Activated naive CD4-positive, alpha-beta T cell treated with anti-CD3 and anti-CD28 coated beads, Interleukin-2, amount 50 U/mL, for 16 hours (primary cell): ENCODE measurements at regions not wholly inside any gene's neighbourhood (a gene's known extent, or its start where the extent isn't known, plus 50 kb on each side); places are given as distances from the start of the nearest gene placed in this dataset.

Source experiments
- DNase-seq: peaks from one replicate; pipeline ENCODE4 v3.0.0-alpha.2; 2020

DNA sequence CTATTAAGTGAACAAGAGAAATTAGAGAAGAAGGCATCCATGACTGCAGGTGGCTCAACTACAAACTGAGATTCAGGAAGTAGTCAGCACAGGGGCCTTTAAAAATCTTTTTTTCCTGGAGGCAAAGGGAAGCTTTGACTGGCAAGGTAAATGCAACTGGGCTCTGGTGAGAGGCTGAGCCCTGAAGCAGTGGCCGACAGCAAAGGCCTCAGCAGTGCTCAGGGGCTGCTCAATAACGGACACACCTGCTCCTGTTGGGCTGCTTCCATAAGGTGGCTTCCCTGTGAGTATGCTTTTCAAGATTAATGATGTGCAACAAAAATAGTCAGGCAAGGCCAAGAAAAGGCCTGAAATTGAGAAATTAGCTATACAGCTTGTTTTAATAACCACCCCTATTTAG is 134.2 kb upstream of the RGMB start:
- no peak for DNase-seq

DNA sequence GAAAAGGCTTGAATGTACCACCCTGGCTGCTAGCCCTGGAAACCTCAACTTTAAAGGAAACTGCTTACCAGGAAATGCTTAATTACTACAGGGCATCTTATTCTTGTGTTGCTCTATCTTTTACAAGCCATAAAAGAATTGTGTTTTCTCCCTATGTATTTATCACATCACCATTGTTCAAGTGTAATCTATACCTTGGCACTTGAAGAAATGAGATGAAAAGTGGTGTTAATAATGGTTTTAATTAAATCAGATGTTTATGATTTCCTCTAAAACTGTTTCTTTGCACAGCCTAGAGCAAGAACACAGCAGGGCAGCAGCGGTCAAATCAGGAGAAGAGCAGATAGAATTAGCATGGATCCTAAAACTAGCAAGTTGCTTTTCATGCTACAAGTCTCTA is 131.8 kb upstream of the RGMB start:
- no peak for DNase-seq

DNA sequence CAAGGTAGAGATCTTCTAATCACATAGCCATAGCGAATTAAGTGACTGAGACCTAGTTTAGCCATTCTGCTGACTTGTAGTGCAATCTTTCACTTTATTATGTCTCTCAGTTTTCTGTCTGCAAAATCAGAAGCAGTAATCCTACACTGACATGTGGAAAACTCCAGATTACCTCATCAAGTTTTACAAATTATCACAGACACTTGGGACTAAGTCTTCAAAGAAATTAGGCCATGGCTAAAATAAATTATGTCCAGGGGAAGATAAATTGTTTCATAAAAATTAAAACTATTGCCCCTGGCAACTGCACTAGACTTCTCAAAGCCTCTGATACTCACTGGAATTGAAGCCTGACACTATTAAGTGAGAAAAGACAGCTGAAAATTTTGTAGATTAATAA is 129.9 kb upstream of the RGMB start:
- DNase-seq = no peak

- no peak for DNase-seq
Measured at GRCh38 chr5:98651715-98652114, 121.7 kb upstream of the RGMB start.

DNA sequence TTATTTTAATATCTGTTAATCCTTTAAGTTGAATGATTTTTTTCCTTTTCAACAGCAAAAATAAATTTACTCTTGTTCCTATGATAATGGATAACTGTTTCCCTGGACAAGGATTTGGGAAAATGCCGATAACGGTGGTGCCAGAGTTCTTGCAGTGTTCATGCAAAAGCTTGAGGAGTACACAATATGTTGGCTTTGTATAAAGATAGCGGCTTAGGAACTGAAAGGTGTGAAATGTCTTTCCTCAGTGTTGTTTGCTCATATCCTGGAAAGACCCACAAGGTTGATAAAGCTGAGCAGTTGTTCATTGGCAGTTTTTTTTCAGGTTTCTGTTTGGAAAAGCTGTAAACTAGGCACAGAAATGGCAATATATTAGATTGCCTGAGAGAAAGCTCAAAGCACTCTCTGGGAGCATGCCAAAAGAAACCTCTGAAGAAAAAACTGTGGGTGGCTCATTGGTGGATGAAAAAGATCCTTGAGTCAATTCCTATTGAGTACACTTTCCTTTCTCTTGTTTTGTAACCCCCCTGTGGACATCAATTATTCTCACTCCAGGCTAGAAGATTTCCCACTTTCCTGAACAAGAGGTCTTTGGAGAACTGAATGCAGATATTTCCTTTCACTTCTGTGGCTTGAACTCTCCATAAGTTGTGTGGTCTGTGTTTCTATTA is 117.2 kb upstream of the RGMB start:
- no peak for DNase-seq

GRCh38 chr5:98656796-98657195 is 116.7 kb upstream of the RGMB start:
- no peak for DNase-seq

DNA sequence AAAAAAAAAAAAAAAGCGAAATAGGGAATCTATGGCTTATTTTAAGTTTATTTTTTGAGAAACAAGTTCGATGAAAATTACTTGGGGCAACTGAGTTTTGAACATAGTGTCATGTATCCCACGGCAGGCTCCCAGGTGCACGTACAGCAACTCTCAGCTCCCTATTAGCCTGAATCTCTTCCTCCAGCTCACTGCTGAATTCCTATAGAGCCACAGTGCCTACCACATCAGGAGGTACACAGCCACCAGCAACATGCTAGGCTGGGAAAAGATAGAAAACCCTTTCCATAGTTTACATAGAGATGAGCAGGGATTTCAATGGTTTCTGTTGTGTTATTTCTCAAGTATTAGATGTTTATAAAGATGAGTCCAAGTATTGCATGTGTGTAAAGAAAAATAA is 115.9 kb upstream of the RGMB start:
- no peak for DNase-seq

DNA sequence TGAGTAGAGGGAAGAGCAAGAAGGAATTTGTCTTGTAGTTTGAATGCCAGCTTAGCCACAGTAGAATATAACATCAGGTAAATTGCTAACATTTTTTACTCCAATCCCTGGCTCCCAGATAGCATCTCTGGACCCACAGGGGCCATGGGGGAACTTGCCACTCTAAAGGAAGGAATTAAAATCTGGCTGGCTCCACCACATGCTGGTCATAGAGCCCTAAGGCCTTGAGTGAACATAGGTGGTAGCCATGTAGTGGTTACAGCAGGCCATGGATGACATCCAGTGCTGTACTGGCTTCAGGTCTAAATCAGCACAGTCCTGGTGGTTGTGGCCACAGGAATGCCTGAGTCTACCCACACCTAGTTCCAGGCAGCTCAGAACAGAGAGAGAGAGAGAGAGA is 109.9 kb upstream of the RGMB start:
- no peak for DNase-seq

GRCh38 chr5:98664736-98665135 is 108.7 kb upstream of the RGMB start:
- DNase-seq = no peak

GRCh38 chr5:98679963-98680362 is 93.5 kb upstream of the RGMB start:
- DNase-seq = no peak

DNA sequence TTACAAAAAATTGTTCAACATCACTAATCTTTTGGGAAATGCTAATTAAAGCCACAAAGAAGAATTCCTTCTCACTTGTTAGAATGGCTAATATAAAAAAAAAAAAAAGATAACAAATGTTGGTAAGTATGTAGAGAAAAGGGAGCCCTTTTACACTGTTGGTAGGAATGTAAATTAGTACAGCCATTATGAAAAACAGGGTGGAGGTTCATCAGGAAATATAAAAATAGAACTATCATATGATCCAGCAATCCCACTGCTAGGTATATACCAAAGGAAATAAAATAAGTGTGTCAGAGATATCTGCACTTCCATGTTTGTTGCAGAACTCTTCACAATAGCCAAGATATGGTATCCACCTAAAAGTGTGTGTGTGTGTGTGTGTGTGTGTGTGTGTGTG is 83.5 kb upstream of the RGMB start:
- DNase-seq = no peak

DNA sequence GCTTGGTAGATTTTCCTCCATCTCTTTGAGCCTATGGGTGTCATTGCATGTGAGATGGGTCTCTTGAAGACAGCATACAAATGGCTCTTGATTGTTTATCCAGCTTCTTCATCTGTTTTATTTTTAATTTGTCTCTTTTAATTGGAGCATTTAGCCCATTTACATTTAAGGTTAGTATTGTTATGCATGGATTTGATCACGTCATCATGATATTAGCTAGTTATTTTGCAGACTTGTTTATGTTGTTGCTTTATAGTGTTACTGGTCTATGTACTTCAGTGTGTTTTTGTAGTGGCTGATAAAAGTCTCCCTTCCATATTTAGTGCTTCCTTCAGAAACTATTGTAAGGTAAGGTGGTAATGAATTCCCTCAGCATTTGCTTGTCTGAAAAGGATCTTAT is 78.6 kb upstream of the RGMB start:
- DNase-seq = no peak

DNA sequence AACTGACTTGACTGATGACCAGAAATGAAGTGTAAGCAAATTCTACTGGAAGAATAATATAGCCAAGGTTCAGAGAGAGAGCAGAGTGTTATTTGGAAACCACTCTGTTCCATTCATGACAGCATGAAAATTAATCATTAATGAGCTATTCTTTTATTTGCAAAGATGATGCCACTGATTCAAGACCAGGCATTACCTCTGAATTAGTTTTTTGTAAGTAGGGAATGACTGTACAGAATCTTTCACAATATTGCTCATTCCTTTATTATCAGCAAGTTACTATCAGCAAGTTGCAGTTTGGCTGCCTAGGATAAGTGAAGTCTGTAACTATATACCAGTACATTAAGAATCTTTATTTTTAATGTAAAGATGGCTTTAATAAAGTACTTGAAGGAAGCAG is 75.1 kb upstream of the RGMB start:
- no peak for DNase-seq

GRCh38 chr5:98700730-98701129 is 72.7 kb upstream of the RGMB start:
- DNase-seq = no peak

- no peak for DNase-seq
Measured at GRCh38 chr5:98705841-98706240, 67.6 kb upstream of the RGMB start.

DNA sequence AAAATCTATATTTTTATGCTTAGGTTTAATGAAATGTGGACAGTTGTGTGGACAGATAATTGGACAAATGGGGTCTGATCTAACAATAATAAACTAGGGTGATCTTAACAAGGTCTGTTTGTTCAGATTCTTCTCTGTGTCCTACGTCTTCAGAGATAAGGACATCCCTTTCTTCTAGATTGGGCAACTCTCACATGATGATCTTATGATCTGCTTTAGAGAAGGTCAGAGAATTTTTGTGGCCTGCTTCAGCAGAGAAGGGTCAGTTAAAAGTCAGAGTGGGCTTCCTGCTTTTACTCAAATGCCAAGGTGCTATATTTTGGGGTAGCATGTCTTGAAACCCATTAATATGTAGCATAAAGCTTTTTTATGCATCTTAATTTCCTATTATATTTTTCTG is 63.8 kb upstream of the RGMB start:
- no peak for DNase-seq

DNA sequence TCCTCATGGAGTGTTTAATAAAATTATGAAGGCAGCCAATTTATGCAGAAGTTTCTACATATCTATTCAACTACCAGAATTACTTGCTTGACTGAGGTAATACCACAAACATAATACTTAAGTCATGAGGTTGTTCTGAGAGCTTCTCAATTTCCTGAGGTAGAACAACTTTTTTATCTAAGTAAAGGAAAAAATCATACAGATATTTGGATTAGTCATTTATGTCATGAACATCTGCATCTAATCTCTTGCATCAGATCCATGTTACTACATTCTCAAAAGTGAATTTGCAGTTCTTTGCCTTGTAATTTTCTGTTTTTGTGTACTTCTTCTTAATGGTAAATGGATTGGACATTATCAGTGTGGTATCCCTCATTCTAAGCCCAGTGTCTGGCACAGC is 60.4 kb upstream of the RGMB start:
- DNase-seq = no peak

- DNase-seq = no peak
Measured at GRCh38 chr5:98713856-98714255, 59.6 kb upstream of the RGMB start.

DNA sequence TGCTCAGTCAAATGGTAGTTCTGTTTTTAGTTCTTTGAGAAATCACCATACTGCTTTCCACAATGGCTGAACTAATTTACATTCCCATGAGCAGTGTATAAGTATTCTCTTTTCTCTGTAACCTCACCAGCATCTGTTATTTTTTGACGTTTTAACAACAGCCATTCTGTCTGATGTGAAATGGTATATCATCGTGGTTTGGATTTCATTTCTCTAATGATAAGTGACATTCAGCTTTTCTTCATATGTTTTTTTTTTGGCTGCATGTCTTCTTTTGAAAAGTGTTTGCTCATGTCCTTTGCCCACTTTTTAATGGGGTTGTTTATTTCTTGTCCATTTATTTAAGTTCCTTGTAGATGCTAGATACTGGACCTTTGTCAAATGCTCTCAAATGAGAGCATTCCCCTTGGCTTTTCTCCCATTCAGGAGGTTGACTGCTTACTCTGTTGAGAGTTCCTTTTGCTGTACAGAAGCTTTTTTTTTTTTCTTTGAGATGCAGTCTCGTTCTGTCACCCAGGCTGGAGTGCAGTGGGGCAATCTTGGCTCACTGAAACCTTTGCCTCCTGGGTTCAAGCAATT is 58.7 kb upstream of the RGMB start:
- no peak for DNase-seq

- DNase-seq = no peak
Measured at GRCh38 chr5:98721231-98721928, 52.1 kb upstream of the RGMB start.

DNA sequence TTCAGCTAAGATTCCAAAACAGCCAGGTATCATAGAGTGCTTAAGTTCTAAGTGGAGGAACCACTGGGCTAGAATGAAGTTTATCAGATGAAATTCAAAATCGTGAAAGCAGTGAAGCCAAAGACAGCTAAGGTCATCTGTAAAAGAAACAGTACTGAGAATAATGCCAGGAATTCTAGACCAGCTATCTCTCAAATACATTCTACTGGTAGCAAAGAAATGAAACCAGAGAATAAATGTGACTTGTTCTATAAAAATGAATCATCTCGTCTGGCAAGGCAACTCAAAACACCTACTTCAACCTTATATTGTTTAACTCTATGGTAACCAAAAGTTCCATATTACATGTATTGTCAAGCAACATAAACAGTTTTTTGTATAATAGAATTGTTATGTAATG is 51.3 kb upstream of the RGMB start:
- no peak for DNase-seq

- DNase-seq = no peak
Measured at GRCh38 chr5:98723061-98723460, 50.4 kb upstream of the RGMB start.
